ENCODE measurements at regions not wholly inside any gene's neighbourhood (a gene's known extent, or its start where the extent isn't known, plus 50 kb on each side); places are given as distances from the start of the nearest gene placed in this dataset.
"Not testable (repeated sequence)": the region's sequence is repeated elsewhere in the genome, so short reads cannot be mapped to it uniquely, and the experiment has no call there.

GRCh38 chr6:156280065-156280464 is 497.1 kb upstream of the ARID1B start:
- DNase-seq (ENCODE audit: low spot score) = no peak

GRCh38 chr6:156279261-156279969 is 497.8 kb upstream of the ARID1B start:
- no peak for DNase-seq (ENCODE audit: low spot score)

GRCh38 chr6:156273065-156273711 is 504.0 kb upstream of the ARID1B start:
- no peak for DNase-seq (ENCODE audit: low spot score)

GRCh38 chr6:156269751-156270369 is 507.3 kb upstream of the ARID1B start:
- no peak for DNase-seq (ENCODE audit: low spot score)

- DNase-seq (ENCODE audit: low spot score) = no peak
Observed at GRCh38 chr6:156268849-156269248, 508.3 kb upstream of the ARID1B start.

- no peak for DNase-seq (ENCODE audit: low spot score)
Observed at GRCh38 chr6:156262014-156262413, 515.2 kb upstream of the ARID1B start.

- DNase-seq (ENCODE audit: low spot score) = no peak
Observed at GRCh38 chr6:156260815-156261214, 516.4 kb upstream of the ARID1B start.

- no peak for DNase-seq (ENCODE audit: low spot score)
Observed at GRCh38 chr6:156258981-156259380, 518.2 kb upstream of the ARID1B start.

GRCh38 chr6:156256161-156256560 is 521.0 kb upstream of the ARID1B start:
- DNase-seq (ENCODE audit: low spot score) = no peak

GRCh38 chr6:156254240-156254639 is 522.9 kb upstream of the ARID1B start:
- DNase-seq (ENCODE audit: low spot score) = no peak

GRCh38 chr6:156250593-156250992 is 526.6 kb upstream of the ARID1B start:
- DNase-seq (ENCODE audit: low spot score) = no peak

- DNase-seq (ENCODE audit: low spot score) = no peak
Observed at GRCh38 chr6:156242206-156242605, 535.0 kb upstream of the ARID1B start.

- DNase-seq (ENCODE audit: low spot score) = peak; percentile 7
Observed at GRCh38 chr6:156231026-156231765, 546.0 kb upstream of the ARID1B start.

- DNase-seq (ENCODE audit: low spot score) = no peak
Observed at GRCh38 chr6:156219973-156220372, 557.2 kb upstream of the ARID1B start.

GRCh38 chr6:156205678-156206077 is 571.5 kb upstream of the ARID1B start:
- no peak for DNase-seq (ENCODE audit: low spot score)

- DNase-seq (ENCODE audit: low spot score) = no peak
Observed at GRCh38 chr6:156199182-156199581, 578.0 kb upstream of the ARID1B start.

GRCh38 chr6:156197513-156197912 is 579.7 kb upstream of the ARID1B start:
- DNase-seq (ENCODE audit: low spot score) = no peak

GRCh38 chr6:156194981-156195380 is 582.2 kb upstream of the ARID1B start:
- no peak for DNase-seq (ENCODE audit: low spot score)

- no peak for DNase-seq (ENCODE audit: low spot score)
Observed at GRCh38 chr6:156193381-156193780, 583.8 kb upstream of the ARID1B start.

- DNase-seq (ENCODE audit: low spot score) = no peak
Observed at GRCh38 chr6:156191895-156192294, 585.3 kb upstream of the ARID1B start.

GRCh38 chr6:156191390-156191789 is 585.8 kb upstream of the ARID1B start:
- DNase-seq (ENCODE audit: low spot score) = not testable (repeated sequence)

GRCh38 chr6:156190270-156190669 is 586.9 kb upstream of the ARID1B start:
- no peak for DNase-seq (ENCODE audit: low spot score)

GRCh38 chr6:156189714-156190113 is 587.5 kb upstream of the ARID1B start:
- no peak for DNase-seq (ENCODE audit: low spot score)
